HUES64 (cell line): ENCODE measurements at regions not wholly inside any gene's neighbourhood (a gene's known extent, or its start where the extent isn't known, plus 50 kb on each side); places are given as distances from the start of the nearest gene placed in this dataset.

Experiments used
- H3K27ac ChIP-seq: 2 replicates; pipeline ENCODE4 v1.7.0; 2013; ENCODE audit warnings: low read depth, low read length, inconsistent platforms
- H3K27me3 ChIP-seq: 2 replicates; pipeline ENCODE4 v1.6.1; 2013; ENCODE audit warnings: mild to moderate bottlenecking, low read length; ENCODE audit not compliant: insufficient read depth
- H3K36me3 ChIP-seq: 2 replicates; pipeline ENCODE4 v1.6.1; 2013; ENCODE audit warnings: mild to moderate bottlenecking, low read length; ENCODE audit not compliant: insufficient read depth
- H3K4me1 ChIP-seq: 2 replicates; pipeline ENCODE4 v1.6.1; 2013; ENCODE audit warnings: mild to moderate bottlenecking, low read length, moderate library complexity; ENCODE audit not compliant: insufficient read depth
- H3K4me3 ChIP-seq: 2 replicates; pipeline ENCODE4 v1.5.1; 2013; ENCODE audit warnings: mild to moderate bottlenecking, low read length, moderate library complexity
- H3K9ac ChIP-seq: 2 replicates; pipeline ENCODE4 v1.6.1; 2013; ENCODE audit warnings: mild to moderate bottlenecking, low read depth, low read length
- H3K9me3 ChIP-seq: 2 replicates; pipeline ENCODE4 v1.6.1; 2013; ENCODE audit warnings: low read depth, low read length; ENCODE audit not compliant: insufficient read depth
- WGBS: fragments of 150-250, 120-280 bp; methylation state at CpG from one replicate; pipeline ENCODE4 v1.1.7; 2013; ENCODE audit warnings: missing lambda C conversion rate; 5-methylcytosine and 5-hydroxymethylcytosine counted together

GRCh38 chr10:8803992-8804391, 749.5 kb downstream of the GATA3 start:
- H3K9me3 ChIP-seq, result no peaks in the 10 kb centered on the region
- H3K4me1 ChIP-seq, result peaks cover 4% of the 10 kb centered on the region; the same call in 1 of the 2 replicates
- peaks cover 4% of the 10 kb centered on the region for H3K27me3 ChIP-seq
- no peak overlapping the region for H3K27ac ChIP-seq
- H3K36me3 ChIP-seq, result no peaks in the 10 kb centered on the region
- H3K9ac ChIP-seq, result no peak overlapping the region
- 37% methylated on average over 3 of the region's 3 CpGs for WGBS
- H3K4me3 ChIP-seq, result no peak overlapping the region

GRCh38 chr10:8810677-8811076, 756.2 kb downstream of the GATA3 start:
- no peaks in the 10 kb centered on the region for H3K36me3 ChIP-seq
- H3K4me1 ChIP-seq, result no peaks in the 10 kb centered on the region
- no peak overlapping the region for H3K9ac ChIP-seq
- H3K4me3 ChIP-seq, result no peak overlapping the region
- no peaks in the 10 kb centered on the region for H3K9me3 ChIP-seq
- no peak overlapping the region for H3K27ac ChIP-seq
- no peaks in the 10 kb centered on the region for H3K27me3 ChIP-seq

GRCh38 chr10:8811201-8811600, 756.7 kb downstream of the GATA3 start:
- Histone ChIP-seq H3K27me3 (no peaks in the 10 kb centered on the region), H3K4me1 (no peaks in the 10 kb centered on the region), H3K9ac (no peak overlapping the region), H3K9me3 (no peaks in the 10 kb centered on the region), H3K4me3 (no peak overlapping the region), H3K27ac (no peak overlapping the region), H3K36me3 (no peaks in the 10 kb centered on the region)
- WGBS, result 92% methylated on average over 1 of the region's 1 CpG

GRCh38 chr10:8815969-8816368, 761.5 kb downstream of the GATA3 start:
- H3K27ac ChIP-seq, result no peak overlapping the region
- WGBS, result 75% methylated on average over 2 of the region's 2 CpGs
- no peak overlapping the region for H3K9ac ChIP-seq
- H3K27me3 ChIP-seq, result no peaks in the 10 kb centered on the region
- no peaks in the 10 kb centered on the region for H3K36me3 ChIP-seq
- H3K9me3 ChIP-seq, result no peaks in the 10 kb centered on the region
- no peak overlapping the region for H3K4me3 ChIP-seq
- H3K4me1 ChIP-seq, result no peaks in the 10 kb centered on the region

GRCh38 chr10:8817299-8817698, 762.8 kb downstream of the GATA3 start:
- no peaks in the 10 kb centered on the region for H3K4me1 ChIP-seq
- no peaks in the 10 kb centered on the region for H3K9me3 ChIP-seq
- H3K9ac ChIP-seq, result no peak overlapping the region
- no peak overlapping the region for H3K4me3 ChIP-seq
- H3K36me3 ChIP-seq, result no peaks in the 10 kb centered on the region
- no peaks in the 10 kb centered on the region for H3K27me3 ChIP-seq
- no peak overlapping the region for H3K27ac ChIP-seq
- WGBS, result 100% methylated on average over 1 of the region's 2 CpGs

GRCh38 chr10:8825611-8826010, 771.1 kb downstream of the GATA3 start:
- no peaks in the 10 kb centered on the region for H3K4me1 ChIP-seq
- H3K9me3 ChIP-seq, result no peaks in the 10 kb centered on the region
- 90% methylated on average over 8 of the region's 8 CpGs for WGBS
- H3K27ac ChIP-seq, result no peak overlapping the region
- no peak overlapping the region for H3K4me3 ChIP-seq
- H3K27me3 ChIP-seq, result no peaks in the 10 kb centered on the region
- no peak overlapping the region for H3K9ac ChIP-seq
- no peaks in the 10 kb centered on the region for H3K36me3 ChIP-seq

GRCh38 chr10:8829592-8829991, 775.1 kb downstream of the GATA3 start:
- Histone ChIP-seq H3K4me1 (no peaks in the 10 kb centered on the region), H3K4me3 (no peak overlapping the region), H3K27me3 (no peaks in the 10 kb centered on the region), H3K9ac (no peak overlapping the region), H3K36me3 (no peaks in the 10 kb centered on the region), H3K27ac (no peak overlapping the region), H3K9me3 (no peaks in the 10 kb centered on the region)
- 100% methylated on average over 1 of the region's 2 CpGs for WGBS

GRCh38 chr10:8830048-8830447, 775.6 kb downstream of the GATA3 start:
- no peak overlapping the region for H3K4me3 ChIP-seq

GRCh38 chr10:8830876-8831275, 776.4 kb downstream of the GATA3 start:
- Histone ChIP-seq H3K4me1 (no peaks in the 10 kb centered on the region), H3K4me3 (no peak overlapping the region), H3K36me3 (no peaks in the 10 kb centered on the region), H3K9me3 (no peaks in the 10 kb centered on the region), H3K27me3 (no peaks in the 10 kb centered on the region), H3K9ac (no peak overlapping the region), H3K27ac (no peak overlapping the region)
- WGBS, result 100% methylated on average over 1 of the region's 1 CpG

More at GRCh38 chr10:8830048-8830447, 775.6 kb downstream of the GATA3 start:
- Histone ChIP-seq H3K9ac (no peak overlapping the region), H3K4me1 (no peaks in the 10 kb centered on the region), H3K27me3 (no peaks in the 10 kb centered on the region), H3K36me3 (no peaks in the 10 kb centered on the region), H3K27ac (no peak overlapping the region), H3K9me3 (no peaks in the 10 kb centered on the region)
- 83% methylated on average over 2 of the region's 3 CpGs for WGBS

GRCh38 chr10:8835453-8836167, 781.1 kb downstream of the GATA3 start:
- H3K4me3 ChIP-seq, result no peak overlapping the region
- H3K9me3 ChIP-seq, result no peaks in the 10 kb centered on the region
- no peak overlapping the region for H3K27ac ChIP-seq
- H3K9ac ChIP-seq, result no peak overlapping the region
- peaks cover 25% of the 10 kb centered on the region for H3K27me3 ChIP-seq
- H3K4me1 ChIP-seq, result no peaks in the 10 kb centered on the region
- WGBS, result 77% methylated on average over 4 of the region's 5 CpGs
- no peaks in the 10 kb centered on the region for H3K36me3 ChIP-seq

GRCh38 chr10:8840356-8840755, 785.9 kb downstream of the GATA3 start:
- no peak overlapping the region for H3K4me3 ChIP-seq

GRCh38 chr10:8844141-8844540, 789.7 kb downstream of the GATA3 start:
- no peak overlapping the region for H3K4me3 ChIP-seq
- peaks cover 42% of the 10 kb centered on the region for H3K27me3 ChIP-seq
- H3K9me3 ChIP-seq, result no peaks in the 10 kb centered on the region
- H3K9ac ChIP-seq, result no peak overlapping the region
- H3K4me1 ChIP-seq, result no peaks in the 10 kb centered on the region
- H3K36me3 ChIP-seq, result no peaks in the 10 kb centered on the region
- no peak overlapping the region for H3K27ac ChIP-seq

More at GRCh38 chr10:8840356-8840755, 785.9 kb downstream of the GATA3 start:
- Histone ChIP-seq H3K4me1 (no peaks in the 10 kb centered on the region), H3K9me3 (no peaks in the 10 kb centered on the region), H3K27me3 (peaks cover 53% of the 10 kb centered on the region), H3K9ac (no peak overlapping the region), H3K36me3 (no peaks in the 10 kb centered on the region), H3K27ac (no peak overlapping the region)
- WGBS, result 53% methylated on average over 5 of the region's 5 CpGs
